Superior temporal gyrus (tissue), 1 donor: ENCODE measurements at regions not wholly inside any gene's neighbourhood (a gene's known extent, or its start where the extent isn't known, plus 50 kb on each side); places are given as distances from the start of the nearest gene placed in this dataset.
A peak's percentile ranks its signal among the peaks of the same experiment; 100 is the strongest.

Experiments used
- DNase-seq: peaks from one replicate; pipeline ENCODE4 v3.0.0-alpha.2; 2016; ENCODE audit errors: extremely low spot score

- no peak for DNase-seq
Measured at GRCh38 chr13:47119575-47120235, 222.9 kb upstream of the HTR2A start.

- peak; percentile 64 for DNase-seq
Measured at GRCh38 chr13:47117268-47117667, 220.4 kb upstream of the HTR2A start.

- no peak for DNase-seq
Measured at GRCh38 chr13:47114030-47114429, 217.2 kb upstream of the HTR2A start.

GRCh38 chr13:47112903-47113299, 216.0 kb upstream of the HTR2A start:
- no peak for DNase-seq

GRCh38 chr13:47112205-47112902, 215.5 kb upstream of the HTR2A start:
- DNase-seq: no peak

GRCh38 chr13:47111499-47111898, 214.6 kb upstream of the HTR2A start:
- DNase-seq: no peak

GRCh38 chr13:47110833-47111240, 214.0 kb upstream of the HTR2A start:
- no peak for DNase-seq

GRCh38 chr13:47110141-47110540, 213.3 kb upstream of the HTR2A start:
- DNase-seq: no peak

- DNase-seq: no peak
Measured at GRCh38 chr13:47109028-47109427, 212.2 kb upstream of the HTR2A start.

- DNase-seq: no peak
Measured at GRCh38 chr13:47100214-47100853, 203.5 kb upstream of the HTR2A start.

GRCh38 chr13:47094734-47095434, 198.0 kb upstream of the HTR2A start:
- DNase-seq: no peak

- DNase-seq: no peak
Measured at GRCh38 chr13:47092202-47092601, 195.3 kb upstream of the HTR2A start.

GRCh38 chr13:47087841-47088240, 191.0 kb upstream of the HTR2A start:
- no peak for DNase-seq

- peak; percentile 38 for DNase-seq
Measured at GRCh38 chr13:47087241-47087640, 190.4 kb upstream of the HTR2A start.

GRCh38 chr13:47085346-47085745, 188.5 kb upstream of the HTR2A start:
- no peak for DNase-seq

- DNase-seq: no peak
Measured at GRCh38 chr13:47081850-47082249, 185.0 kb upstream of the HTR2A start.

GRCh38 chr13:47081246-47081645, 184.4 kb upstream of the HTR2A start:
- DNase-seq: peak; percentile 34

- DNase-seq: peak; percentile 46
Measured at GRCh38 chr13:47080621-47081020, 183.8 kb upstream of the HTR2A start.

- no peak for DNase-seq
Measured at GRCh38 chr13:47076500-47076899, 179.6 kb upstream of the HTR2A start.

GRCh38 chr13:47069133-47069532, 172.3 kb upstream of the HTR2A start:
- no peak for DNase-seq

- no peak for DNase-seq
Measured at GRCh38 chr13:47067306-47067705, 170.5 kb upstream of the HTR2A start.

GRCh38 chr13:47066226-47066625, 169.4 kb upstream of the HTR2A start:
- DNase-seq: no peak
